Activated T-helper 9 cell treated with anti-CD3 and anti-CD28 coated beads, Interleukin-2, amount 50 U/mL, for 16 hours (primary cell): ENCODE measurements at regions not wholly inside any gene's neighbourhood (a gene's known extent, or its start where the extent isn't known, plus 50 kb on each side); places are given as distances from the start of the nearest gene placed in this dataset.
"Not testable (repeated sequence)": the region's sequence is repeated elsewhere in the genome, so short reads cannot be mapped to it uniquely, and the experiment has no call there.

Experiments used
- DNase-seq: peaks from one replicate; pipeline ENCODE4 v3.0.0-alpha.2; 2020; ENCODE audit warnings: low read depth

DNA sequence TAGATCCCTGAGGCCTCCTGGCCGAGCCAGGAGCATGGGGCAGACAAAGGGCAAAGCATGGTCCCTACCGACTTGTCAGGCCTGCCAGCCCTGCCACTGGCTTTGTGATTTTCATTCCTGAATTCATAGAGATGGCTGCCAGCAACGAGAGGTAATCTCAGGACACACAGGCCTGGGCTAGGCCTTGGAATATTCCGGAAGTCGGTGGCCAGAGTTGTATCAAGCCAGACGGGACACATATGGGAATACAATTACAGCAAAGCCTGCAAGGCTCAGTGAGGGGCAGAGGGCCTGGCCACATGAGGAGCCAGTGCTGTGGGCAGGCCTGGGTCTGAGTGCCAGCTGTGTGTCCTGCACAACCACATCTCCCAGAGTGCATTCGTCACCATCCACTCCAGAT is 72.4 kb upstream of the PLGLB2 start:
- DNase-seq: not testable (repeated sequence)

DNA sequence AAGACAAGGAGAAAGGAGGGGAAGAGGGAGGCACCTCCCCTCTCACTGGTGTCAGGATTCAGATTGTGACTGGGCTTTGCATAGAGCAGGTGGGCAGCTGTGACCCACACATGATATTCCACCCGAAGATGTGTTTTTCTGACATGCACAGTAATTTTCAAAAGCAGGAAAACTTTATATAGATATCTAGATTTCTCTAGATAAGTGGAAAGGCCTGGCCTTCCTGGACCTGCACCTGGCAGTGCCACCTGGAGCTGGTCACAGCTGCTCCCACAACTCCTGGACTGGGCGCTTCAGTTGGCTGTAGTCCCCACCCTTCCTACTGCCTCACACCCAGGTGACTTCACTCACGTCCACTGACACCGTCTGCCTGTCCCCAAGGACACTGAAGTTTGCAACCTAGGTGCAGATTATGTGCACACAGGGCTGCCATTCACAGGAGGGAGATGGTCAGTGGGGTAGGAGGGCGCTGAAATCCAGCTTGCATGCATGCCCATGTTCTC is 70.4 kb upstream of the PLGLB2 start:
- not testable (repeated sequence) for DNase-seq

- not testable (repeated sequence) for DNase-seq
Observed at GRCh38 chr2:87678742-87679173, 69.1 kb upstream of the PLGLB2 start.

- DNase-seq: not testable (repeated sequence)
Observed at GRCh38 chr2:87679950-87680349, 67.9 kb upstream of the PLGLB2 start.

- not testable (repeated sequence) for DNase-seq
Observed at GRCh38 chr2:87680691-87681090, 67.2 kb upstream of the PLGLB2 start.

GRCh38 chr2:87683451-87683850 is 64.4 kb upstream of the PLGLB2 start:
- DNase-seq: not testable (repeated sequence)

DNA sequence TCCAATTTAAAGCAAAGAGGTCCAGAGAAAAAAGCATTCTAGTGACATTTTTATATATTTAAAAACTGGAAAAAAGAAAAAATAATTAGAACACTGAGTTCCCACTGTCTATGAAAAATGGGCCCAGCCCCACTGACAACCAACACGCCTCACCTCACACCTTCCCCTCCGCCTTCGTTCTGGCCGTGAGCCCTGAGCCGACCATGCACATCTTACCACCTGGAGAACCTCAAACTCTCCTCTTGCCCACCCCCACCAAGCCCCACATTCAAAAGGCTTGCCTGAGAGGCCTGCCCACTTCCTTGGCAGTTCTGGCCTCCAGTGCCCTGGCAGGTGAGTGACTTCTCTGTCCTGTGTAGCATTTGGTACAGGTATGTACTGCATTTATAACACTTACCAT is 63.9 kb upstream of the PLGLB2 start:
- not testable (repeated sequence) for DNase-seq

- not testable (repeated sequence) for DNase-seq
Observed at GRCh38 chr2:87685558-87685957, 62.3 kb upstream of the PLGLB2 start.

GRCh38 chr2:87686873-87687549 is 60.9 kb upstream of the PLGLB2 start:
- not testable (repeated sequence) for DNase-seq

- DNase-seq: not testable (repeated sequence)
Observed at GRCh38 chr2:87687550-87688270, 60.2 kb upstream of the PLGLB2 start.

- not testable (repeated sequence) for DNase-seq
Observed at GRCh38 chr2:87691899-87692592, 55.8 kb upstream of the PLGLB2 start.

DNA sequence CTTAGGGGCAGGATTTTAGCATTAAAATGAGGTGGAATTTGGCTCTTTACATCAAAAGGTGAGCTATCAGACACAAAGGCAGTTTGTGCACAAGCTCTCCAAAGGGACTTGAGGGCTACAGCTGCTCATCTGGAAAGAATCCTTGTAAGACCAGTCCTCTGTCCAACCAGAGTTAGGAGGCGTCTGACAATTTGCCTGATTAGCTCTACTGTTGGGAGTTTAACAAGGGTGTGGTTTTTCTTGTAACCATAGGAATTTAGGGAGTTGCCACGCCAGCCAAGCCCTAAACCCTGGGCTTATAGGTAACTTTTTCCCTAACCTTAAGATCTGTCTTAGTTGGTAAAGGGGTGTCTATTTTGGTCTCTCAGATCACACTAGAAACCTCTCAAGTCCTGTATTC is 55.0 kb upstream of the PLGLB2 start:
- DNase-seq: not testable (repeated sequence)

DNA sequence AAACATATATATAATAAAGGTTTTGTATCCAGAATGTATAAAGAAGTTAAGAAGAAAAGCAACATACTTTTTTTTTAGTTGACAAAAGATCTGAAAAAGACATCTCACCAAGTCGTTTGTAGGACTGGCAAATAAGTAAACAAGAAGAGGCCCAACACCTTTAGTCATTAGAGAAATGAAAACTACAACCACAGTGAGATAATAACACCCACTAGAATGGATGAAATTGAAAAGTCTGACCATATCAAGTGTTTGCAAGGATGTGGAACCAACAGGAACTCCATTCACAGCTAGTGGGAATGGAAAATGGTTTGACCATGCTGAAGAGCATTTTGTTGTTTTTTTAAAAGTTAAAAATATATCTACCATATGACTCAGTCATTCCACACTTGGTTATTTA is 54.0 kb upstream of the PLGLB2 start:
- DNase-seq: not testable (repeated sequence)

GRCh38 chr2:87695596-87696323 is 52.1 kb upstream of the PLGLB2 start:
- not testable (repeated sequence) for DNase-seq
